ENCODE measurements at regions not wholly inside any gene's neighbourhood (a gene's known extent, or its start where the extent isn't known, plus 50 kb on each side); places are given as distances from the start of the nearest gene placed in this dataset.

DNA sequence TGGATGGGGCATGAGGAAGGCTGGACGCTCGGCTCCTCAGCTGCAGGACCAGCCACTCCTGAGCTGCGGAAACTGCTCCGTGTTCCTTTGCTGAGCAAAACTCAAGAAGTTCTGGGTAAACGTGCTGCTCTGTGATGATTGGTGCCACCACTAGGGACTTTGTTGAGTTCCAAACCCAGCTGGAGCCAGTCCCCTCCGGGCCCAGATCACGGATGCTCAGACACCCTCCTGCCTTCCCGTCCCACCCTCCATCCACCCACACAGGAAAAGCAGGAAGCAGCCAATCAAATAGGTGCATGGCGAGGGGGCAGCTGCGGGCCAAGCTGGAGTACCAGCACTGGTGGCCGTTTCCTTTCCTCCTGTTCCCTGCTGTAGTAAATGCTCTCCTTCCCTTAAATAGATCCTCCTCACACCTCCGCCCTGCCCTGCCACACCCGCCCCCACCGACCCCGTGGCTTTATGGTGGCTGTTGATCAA lies 68.0 kb downstream of the ADRA2C start:
- DNase-seq, result no peak
- Histone ChIP-seq H3K27ac (ENCODE audit: low read length) (no peak overlapping the region), H3K36me3 (replicated peaks; ENCODE audit: insufficient read depth, low read length) (no peaks in the 10 kb centered on the region), H3K9me2 (replicated peaks; ENCODE audit: insufficient read depth, low read length) (no peaks in the 10 kb centered on the region), H3K79me2 (ENCODE audit: low read length) (no peaks in the 10 kb centered on the region), H3K27me3 (replicated peaks; ENCODE audit: insufficient read depth, low read length) (peaks cover 86% of the 10 kb centered on the region), H2AFZ (ENCODE audit: low read length) (no peak overlapping the region), H3F3A (ENCODE audit: insufficient read depth, low read length) (no peaks in the 10 kb centered on the region), H3K4me2 (ENCODE audit: low read depth, low read length) (no peak overlapping the region), H3K4me1 (ENCODE audit: low read length) (no peaks in the 10 kb centered on the region), H4K20me1 (ENCODE audit: insufficient read depth, low read length) (no peaks in the 10 kb centered on the region), H3K4me3 (ENCODE audit: low read length) (no peak overlapping the region), H3K9ac (ENCODE audit: low read length) (no peak overlapping the region), H3K9me3 (replicated peaks; ENCODE audit: insufficient read depth, low read length) (no peaks in the 10 kb centered on the region)
- TF ChIP-seq EZH2 (optimal IDR thresholded peaks at IDR 0.05; ENCODE audit: low read depth, low read length) (no peak), EZH2phosphoT487 (IDR thresholded peaks at IDR 0.05; ENCODE audit: low read length) (no peak)

DNA sequence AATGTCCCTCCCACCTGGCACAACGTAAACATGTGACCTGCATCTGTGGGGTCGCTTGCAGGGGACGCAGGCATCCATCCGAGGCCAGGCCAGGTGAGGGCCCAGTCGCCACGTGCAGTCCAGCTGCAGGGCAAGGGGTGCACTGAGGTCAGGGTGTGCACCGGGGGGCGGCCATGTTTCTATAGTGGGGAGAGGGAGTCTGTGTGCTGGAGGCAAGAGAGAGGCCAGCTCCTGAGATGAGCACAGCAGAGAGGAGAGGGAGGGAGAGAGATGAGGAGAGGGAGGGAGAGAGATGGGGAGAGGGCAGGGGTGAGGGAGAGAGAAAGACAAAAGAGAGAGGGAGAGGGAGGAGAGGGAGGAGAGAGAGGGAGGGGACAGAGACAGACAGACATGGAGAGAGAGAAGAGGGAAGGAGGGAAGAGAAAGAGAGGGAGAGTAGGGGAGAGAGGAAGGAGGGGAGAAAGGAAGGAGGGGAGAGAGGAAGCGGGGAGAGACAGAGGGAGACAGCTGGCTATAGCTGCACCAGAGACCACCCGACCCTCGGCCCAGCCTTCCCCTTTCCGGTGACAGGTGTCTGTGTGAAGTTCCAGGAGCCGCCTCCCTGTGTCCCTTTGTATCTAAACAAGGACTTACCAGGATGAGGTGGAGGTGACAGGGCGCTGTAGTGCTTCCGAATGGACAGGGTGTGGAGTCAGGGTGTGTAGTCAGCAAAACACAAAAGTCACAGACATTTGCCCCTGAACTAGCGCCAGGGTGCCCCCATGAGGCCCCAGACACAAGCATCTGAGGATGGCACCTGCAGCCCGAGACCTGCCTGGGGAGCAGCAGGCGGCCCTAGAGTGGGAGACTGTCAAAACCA lies 68.7 kb downstream of the ADRA2C start:
- Histone ChIP-seq H3K9me2 (replicated peaks; ENCODE audit: insufficient read depth, low read length) (no peaks in the 10 kb centered on the region), H3K4me2 (ENCODE audit: low read depth, low read length) (no peak overlapping the region), H3K9me3 (replicated peaks; ENCODE audit: insufficient read depth, low read length) (no peaks in the 10 kb centered on the region), H3K79me2 (ENCODE audit: low read length) (no peaks in the 10 kb centered on the region), H4K20me1 (ENCODE audit: insufficient read depth, low read length) (no peaks in the 10 kb centered on the region), H3K9ac (ENCODE audit: low read length) (no peak overlapping the region), H3K27me3 (replicated peaks; ENCODE audit: insufficient read depth, low read length) (peaks cover 83% of the 10 kb centered on the region), H3K27ac (ENCODE audit: low read length) (no peak overlapping the region), H3K4me3 (ENCODE audit: low read length) (no peak overlapping the region), H3K36me3 (replicated peaks; ENCODE audit: insufficient read depth, low read length) (no peaks in the 10 kb centered on the region), H3K4me1 (ENCODE audit: low read length) (no peaks in the 10 kb centered on the region), H2AFZ (ENCODE audit: low read length) (no peak overlapping the region), H3F3A (ENCODE audit: insufficient read depth, low read length) (no peaks in the 10 kb centered on the region)
- no peak for DNase-seq
- TF ChIP-seq EZH2phosphoT487 (IDR thresholded peaks at IDR 0.05; ENCODE audit: low read length), result no peak
- no peak for TF ChIP-seq EZH2 (optimal IDR thresholded peaks at IDR 0.05; ENCODE audit: low read depth, low read length)
- TF ChIP-seq, protein P1, sequence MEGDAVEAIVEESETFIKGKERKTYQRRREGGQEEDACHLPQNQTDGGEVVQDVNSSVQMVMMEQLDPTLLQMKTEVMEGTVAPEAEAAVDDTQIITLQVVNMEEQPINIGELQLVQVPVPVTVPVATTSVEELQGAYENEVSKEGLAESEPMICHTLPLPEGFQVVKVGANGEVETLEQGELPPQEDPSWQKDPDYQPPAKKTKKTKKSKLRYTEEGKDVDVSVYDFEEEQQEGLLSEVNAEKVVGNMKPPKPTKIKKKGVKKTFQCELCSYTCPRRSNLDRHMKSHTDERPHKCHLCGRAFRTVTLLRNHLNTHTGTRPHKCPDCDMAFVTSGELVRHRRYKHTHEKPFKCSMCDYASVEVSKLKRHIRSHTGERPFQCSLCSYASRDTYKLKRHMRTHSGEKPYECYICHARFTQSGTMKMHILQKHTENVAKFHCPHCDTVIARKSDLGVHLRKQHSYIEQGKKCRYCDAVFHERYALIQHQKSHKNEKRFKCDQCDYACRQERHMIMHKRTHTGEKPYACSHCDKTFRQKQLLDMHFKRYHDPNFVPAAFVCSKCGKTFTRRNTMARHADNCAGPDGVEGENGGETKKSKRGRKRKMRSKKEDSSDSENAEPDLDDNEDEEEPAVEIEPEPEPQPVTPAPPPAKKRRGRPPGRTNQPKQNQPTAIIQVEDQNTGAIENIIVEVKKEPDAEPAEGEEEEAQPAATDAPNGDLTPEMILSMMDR (IDR thresholded peaks at IDR 0.05; ENCODE audit: low read length), result no peak

DNA sequence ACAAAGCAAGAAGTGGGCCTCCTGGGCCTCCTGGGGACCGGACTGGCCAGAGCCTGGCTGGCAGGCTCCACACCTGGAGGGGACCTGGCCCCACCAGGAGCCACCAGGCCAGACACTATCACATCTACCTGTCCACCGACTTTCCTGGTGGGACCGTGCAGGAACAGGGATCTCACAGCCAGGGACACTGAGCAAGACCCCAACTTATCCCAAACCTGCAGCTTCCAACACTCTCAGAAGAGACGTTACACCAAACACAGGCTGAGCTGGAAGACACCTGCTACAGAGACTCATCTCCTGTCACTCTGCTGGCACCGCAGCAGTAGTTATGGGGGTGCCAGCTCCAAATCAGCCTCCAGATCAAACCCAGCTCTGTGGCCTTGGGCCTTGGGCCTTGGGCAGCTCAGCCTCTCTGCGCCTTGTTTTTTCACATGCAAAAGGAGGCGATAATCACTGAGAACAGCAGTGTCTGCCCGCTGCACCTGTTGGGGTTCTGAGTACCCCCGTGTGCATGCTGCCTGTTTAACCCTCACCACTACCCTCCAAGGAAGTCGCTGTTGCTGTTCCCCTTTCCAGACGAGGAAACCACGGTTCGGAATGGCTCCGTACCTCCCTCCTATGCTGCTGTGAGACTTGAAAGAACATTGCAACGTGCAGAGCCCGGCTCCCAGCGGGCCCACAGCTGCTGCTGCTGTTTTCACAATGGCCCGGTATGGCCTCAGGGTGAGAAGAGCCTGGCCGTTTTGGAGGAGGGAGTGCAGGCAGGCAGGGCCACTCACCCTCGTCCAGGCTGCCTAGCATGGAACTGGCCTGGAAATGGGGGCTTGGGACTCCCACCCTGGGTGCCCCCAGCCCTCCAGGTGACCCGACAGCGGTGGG lies 69.6 kb downstream of the ADRA2C start:
- Histone ChIP-seq H3F3A (ENCODE audit: insufficient read depth, low read length) (no peaks in the 10 kb centered on the region), H2AFZ (ENCODE audit: low read length) (no peak overlapping the region), H3K4me3 (ENCODE audit: low read length) (no peak overlapping the region), H3K4me2 (ENCODE audit: low read depth, low read length) (no peak overlapping the region), H3K9me3 (replicated peaks; ENCODE audit: insufficient read depth, low read length) (no peaks in the 10 kb centered on the region), H4K20me1 (ENCODE audit: insufficient read depth, low read length) (no peaks in the 10 kb centered on the region), H3K27ac (ENCODE audit: low read length) (no peak overlapping the region), H3K9ac (ENCODE audit: low read length) (no peak overlapping the region), H3K79me2 (ENCODE audit: low read length) (no peaks in the 10 kb centered on the region), H3K36me3 (replicated peaks; ENCODE audit: insufficient read depth, low read length) (no peaks in the 10 kb centered on the region), H3K4me1 (ENCODE audit: low read length) (no peaks in the 10 kb centered on the region), H3K27me3 (replicated peaks; ENCODE audit: insufficient read depth, low read length) (peaks cover 83% of the 10 kb centered on the region), H3K9me2 (replicated peaks; ENCODE audit: insufficient read depth, low read length) (no peaks in the 10 kb centered on the region)
- TF ChIP-seq, protein P1 (IDR thresholded peaks at IDR 0.05; ENCODE audit: low read length), result no peak
- TF ChIP-seq EZH2phosphoT487 (IDR thresholded peaks at IDR 0.05; ENCODE audit: low read length) (no peak), EZH2 (optimal IDR thresholded peaks at IDR 0.05; ENCODE audit: low read depth, low read length) (no peak)
- DNase-seq, result no peak
